ENCODE measurements at regions not wholly inside any gene's neighbourhood (a gene's known extent, or its start where the extent isn't known, plus 50 kb on each side); places are given as distances from the start of the nearest gene placed in this dataset.

DNA sequence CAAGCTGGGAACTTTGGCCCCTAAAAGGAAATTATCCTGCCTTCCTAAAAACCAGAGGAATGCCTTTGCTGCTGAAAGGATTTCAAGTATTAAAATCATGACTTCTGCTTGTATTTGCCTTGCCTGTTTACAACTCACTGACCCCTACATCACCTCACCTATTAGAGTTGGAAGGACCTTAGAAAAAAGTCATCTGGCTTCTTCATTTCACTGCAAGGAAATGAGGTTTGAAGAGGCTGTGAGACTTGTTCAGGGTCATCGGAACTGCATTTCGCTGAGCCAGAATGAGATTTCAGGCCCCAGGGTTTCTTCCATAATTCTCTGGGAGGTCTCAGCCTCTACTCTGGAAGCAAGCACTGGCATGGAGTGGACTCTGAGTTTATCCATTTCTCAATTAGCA is 304.1 kb downstream of the BUD13 start:
- H3K4me1 Mint-ChIP-seq (ENCODE audit: low read depth), result no peaks in the 10 kb centered on the region

DNA sequence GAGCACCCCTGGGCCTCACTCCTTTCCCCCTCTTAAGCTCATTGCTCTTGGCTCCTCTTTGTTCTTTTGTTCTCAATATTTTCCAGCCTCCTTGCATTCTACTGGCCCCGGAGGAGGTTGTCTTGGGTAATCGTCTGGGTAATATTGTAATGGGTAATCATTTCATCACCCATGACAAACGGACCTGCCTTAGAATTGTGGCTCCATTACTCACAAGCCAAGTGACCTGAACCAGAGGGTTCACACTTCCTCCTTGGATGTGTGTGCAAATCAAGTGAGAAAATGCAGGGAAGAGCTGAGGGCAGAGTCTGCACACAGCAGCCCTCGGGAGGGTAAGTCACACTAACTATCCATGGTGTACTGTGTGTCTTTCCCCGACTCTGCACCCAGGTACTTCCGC is 305.0 kb downstream of the BUD13 start:
- Mint-ChIP-seq H3K27me3 (peaks cover 5% of the 10 kb centered on the region), H3K27ac (no peak overlapping the region), H3K9me3 (no peaks in the 10 kb centered on the region), H3K4me1 (ENCODE audit: low read depth) (no peaks in the 10 kb centered on the region), H3K4me3 (no peak overlapping the region), H3K36me3 (ENCODE audit: low read depth) (no peaks in the 10 kb centered on the region)
- intact Hi-C loops (cut with micrococcal nuclease), result no loop called here

More for the DNA sequence above, 304.1 kb downstream of the BUD13 start:
- H3K4me3 Mint-ChIP-seq, result no peak overlapping the region
- H3K27me3 Mint-ChIP-seq, result peaks cover 6% of the 10 kb centered on the region
- intact Hi-C loops (cut with micrococcal nuclease), result no loop called here
- no peaks in the 10 kb centered on the region for H3K9me3 Mint-ChIP-seq
- H3K36me3 Mint-ChIP-seq (ENCODE audit: low read depth), result no peaks in the 10 kb centered on the region
- no peak overlapping the region for H3K27ac Mint-ChIP-seq

DNA sequence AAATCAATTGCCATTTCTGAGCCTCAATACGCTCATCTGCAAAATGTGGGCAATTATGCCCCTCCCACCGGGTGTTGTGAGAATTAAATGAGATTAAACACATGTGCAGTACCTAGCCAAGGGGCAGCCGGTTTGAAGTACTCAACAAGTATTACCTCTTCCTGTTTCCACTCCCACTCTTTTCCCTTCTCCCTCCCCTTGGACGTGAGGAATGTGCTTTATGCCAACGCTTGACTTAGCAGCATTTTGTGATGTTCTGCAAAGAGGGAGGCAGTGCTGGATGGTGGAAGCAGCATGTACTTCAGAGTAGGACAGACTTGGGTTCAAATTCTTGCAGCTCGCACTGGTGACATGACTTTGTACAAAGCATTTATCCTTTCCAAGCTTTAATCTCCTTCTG is 306.0 kb downstream of the BUD13 start:
- Mint-ChIP-seq H3K9me3 (no peaks in the 10 kb centered on the region), H3K4me3 (no peak overlapping the region), H3K4me1 (ENCODE audit: low read depth) (no peaks in the 10 kb centered on the region), H3K36me3 (ENCODE audit: low read depth) (no peaks in the 10 kb centered on the region), H3K27ac (no peak overlapping the region), H3K27me3 (peaks cover 5% of the 10 kb centered on the region)
- intact Hi-C loops (cut with micrococcal nuclease), result no loop called here

DNA sequence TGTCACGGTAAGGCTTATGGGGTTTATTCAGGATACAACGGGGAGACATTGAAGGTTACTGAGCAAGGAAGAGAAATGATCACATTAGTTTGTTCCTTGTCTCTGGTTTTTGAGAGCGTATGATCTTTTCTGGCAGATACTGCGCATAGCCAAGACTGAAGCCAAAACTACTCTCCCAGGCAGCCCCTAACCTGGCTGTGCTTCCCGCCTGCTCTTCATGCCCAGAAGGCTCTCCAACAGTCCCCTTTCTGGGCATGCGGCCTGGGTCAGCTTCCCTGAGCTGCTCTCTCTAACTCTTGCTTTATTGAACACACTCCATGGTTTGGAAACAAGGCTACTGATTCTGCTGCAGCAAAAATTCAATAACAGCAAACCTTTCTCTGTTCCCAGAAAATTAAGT is 306.6 kb downstream of the BUD13 start:
- intact Hi-C loops (cut with micrococcal nuclease), result no loop called here

DNA sequence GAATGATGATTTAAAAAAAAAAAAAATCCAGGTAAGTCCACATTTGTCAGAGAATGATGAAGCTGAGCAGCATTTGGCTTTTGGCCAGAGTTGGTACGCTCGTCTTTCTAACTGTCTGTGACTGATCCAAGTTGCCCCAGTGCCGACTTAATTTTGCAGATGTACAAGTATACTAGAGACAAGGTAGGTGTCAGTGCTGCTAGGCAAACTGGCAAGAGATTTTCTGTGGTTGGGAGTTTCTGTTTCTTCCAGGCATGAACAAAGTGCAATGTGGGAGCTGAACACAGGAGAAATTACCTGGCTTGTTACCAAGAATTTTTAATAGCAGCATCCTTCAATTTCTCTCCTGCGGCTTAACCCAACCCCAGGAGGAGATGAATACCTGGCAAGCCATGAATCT is 307.7 kb downstream of the BUD13 start:
- Mint-ChIP-seq H3K27ac (no peak overlapping the region), H3K4me3 (no peak overlapping the region), H3K36me3 (ENCODE audit: low read depth) (no peaks in the 10 kb centered on the region), H3K9me3 (no peaks in the 10 kb centered on the region), H3K4me1 (ENCODE audit: low read depth) (no peaks in the 10 kb centered on the region), H3K27me3 (peaks cover 10% of the 10 kb centered on the region)
- intact Hi-C loops (cut with micrococcal nuclease), result no loop called here

More for the DNA sequence above, 306.6 kb downstream of the BUD13 start:
- H3K36me3 Mint-ChIP-seq (ENCODE audit: low read depth), result no peaks in the 10 kb centered on the region
- peaks cover 9% of the 10 kb centered on the region for H3K27me3 Mint-ChIP-seq
- H3K4me1 Mint-ChIP-seq (ENCODE audit: low read depth), result no peaks in the 10 kb centered on the region
- H3K27ac Mint-ChIP-seq, result no peak overlapping the region
- no peaks in the 10 kb centered on the region for H3K9me3 Mint-ChIP-seq
- H3K4me3 Mint-ChIP-seq, result no peak overlapping the region

DNA sequence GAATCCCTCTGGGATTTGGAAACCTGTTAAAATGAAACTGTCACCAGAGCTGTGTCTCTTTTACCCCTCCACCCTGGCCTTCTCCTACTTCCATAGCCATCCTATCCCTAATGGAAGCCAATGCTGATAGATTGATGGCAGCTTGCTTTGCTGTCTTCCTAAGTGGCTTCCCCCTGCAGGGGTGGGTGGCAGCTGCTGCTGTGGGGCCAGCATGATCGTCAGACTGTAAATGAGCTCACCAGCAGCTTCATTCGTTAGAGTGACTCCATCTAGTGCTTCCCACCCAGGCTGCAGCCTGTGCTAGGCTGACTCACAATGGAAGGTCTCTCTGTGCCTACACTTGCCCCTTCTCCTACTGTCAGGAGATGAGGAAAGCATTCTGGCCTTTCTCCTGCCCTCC is 311.0 kb downstream of the BUD13 start:
- no peak overlapping the region for H3K27ac Mint-ChIP-seq
- H3K9me3 Mint-ChIP-seq, result no peaks in the 10 kb centered on the region
- peaks cover 13% of the 10 kb centered on the region for H3K27me3 Mint-ChIP-seq
- no peaks in the 10 kb centered on the region for H3K4me1 Mint-ChIP-seq (ENCODE audit: low read depth)
- no peaks in the 10 kb centered on the region for H3K36me3 Mint-ChIP-seq (ENCODE audit: low read depth)
- no peak overlapping the region for H3K4me3 Mint-ChIP-seq
- intact Hi-C loops (cut with micrococcal nuclease), result no loop called here

DNA sequence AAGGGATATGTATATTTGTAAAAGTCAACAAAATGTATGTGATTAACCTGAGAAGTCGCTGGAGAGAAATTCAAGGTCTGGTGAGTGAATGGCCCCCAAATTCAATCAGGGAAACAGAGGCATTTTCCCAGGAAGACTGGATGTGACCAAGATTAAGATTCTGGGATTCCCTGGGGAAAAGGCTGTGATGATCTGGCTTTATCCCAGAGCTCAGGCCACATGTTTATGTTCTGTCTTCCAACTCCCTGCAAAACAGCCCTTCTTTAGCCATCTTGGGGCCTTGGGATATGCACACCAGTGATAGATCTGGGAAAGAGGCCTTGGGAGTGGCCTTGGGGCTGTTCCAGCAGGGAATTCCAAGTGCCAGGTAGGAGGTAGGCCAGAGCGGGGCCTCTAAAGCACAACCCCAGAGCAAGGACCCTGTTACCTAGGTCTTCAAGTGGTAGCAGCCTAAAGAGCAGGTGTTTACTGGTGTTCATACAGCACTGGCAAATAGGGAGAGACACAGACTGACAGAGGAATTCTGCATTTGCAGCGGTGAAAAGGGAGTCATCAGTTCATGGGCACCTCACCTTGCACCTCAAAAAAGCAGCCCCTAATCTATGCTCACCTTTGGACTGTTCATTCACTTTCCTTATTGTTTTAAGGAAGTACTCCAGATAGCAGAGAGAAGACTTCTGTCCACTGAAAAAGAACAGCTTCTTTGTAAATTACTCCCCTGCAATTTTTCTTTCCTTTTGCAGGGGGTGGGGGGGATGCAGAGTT is 312.4 kb downstream of the BUD13 start:
- H3K4me1 Mint-ChIP-seq (ENCODE audit: low read depth), result no peaks in the 10 kb centered on the region
- intact Hi-C loops (cut with micrococcal nuclease), result no loop called here
- H3K36me3 Mint-ChIP-seq (ENCODE audit: low read depth), result no peaks in the 10 kb centered on the region
- H3K4me3 Mint-ChIP-seq, result no peak overlapping the region
- H3K27ac Mint-ChIP-seq, result no peak overlapping the region
- peaks cover 13% of the 10 kb centered on the region for H3K27me3 Mint-ChIP-seq
- no peaks in the 10 kb centered on the region for H3K9me3 Mint-ChIP-seq

DNA sequence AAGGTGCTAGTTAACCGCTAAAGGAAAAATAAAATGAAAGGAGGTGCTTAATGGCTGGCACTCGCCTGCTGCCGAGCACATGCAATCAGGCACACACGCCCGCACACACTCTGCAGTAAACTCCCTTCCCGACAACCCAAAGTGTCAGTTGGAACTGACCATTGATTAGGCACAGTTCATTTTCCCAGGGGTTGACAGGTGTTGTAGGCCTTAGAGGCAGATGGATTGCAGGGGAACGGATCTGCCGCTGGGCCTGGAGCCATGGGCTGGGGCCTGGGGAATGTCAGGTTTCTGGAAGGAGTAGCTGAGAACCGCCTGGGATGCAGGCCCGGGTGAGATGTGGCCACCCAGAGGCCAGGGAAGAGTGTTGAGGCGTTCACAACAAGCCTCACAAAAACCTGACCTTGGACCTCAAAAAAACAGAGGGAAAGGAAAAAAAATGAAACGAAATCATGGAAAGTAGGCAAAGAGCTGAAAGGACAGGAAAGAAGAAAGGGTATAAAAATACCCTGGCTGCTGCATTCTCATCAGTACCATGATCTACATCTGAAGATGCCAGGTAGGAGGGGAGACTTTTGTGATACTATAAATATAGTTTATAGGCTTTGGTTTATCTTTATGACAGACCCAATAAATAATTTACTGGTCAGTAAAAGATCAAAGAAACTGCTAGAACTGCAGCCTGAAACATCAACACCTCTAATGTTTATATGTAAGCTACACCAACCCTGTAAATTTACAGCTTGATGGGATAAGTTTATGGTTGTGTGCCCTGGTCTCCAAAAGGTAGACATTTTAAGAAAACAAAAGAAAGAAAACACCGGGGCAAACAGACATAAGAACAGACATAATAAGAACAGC is 313.4 kb downstream of the BUD13 start:
- Mint-ChIP-seq H3K27ac (no peak overlapping the region), H3K9me3 (no peaks in the 10 kb centered on the region), H3K4me1 (ENCODE audit: low read depth) (no peaks in the 10 kb centered on the region), H3K27me3 (peaks cover 13% of the 10 kb centered on the region), H3K36me3 (ENCODE audit: low read depth) (no peaks in the 10 kb centered on the region), H3K4me3 (no peak overlapping the region)
- intact Hi-C loops (cut with micrococcal nuclease), result no loop called here

DNA sequence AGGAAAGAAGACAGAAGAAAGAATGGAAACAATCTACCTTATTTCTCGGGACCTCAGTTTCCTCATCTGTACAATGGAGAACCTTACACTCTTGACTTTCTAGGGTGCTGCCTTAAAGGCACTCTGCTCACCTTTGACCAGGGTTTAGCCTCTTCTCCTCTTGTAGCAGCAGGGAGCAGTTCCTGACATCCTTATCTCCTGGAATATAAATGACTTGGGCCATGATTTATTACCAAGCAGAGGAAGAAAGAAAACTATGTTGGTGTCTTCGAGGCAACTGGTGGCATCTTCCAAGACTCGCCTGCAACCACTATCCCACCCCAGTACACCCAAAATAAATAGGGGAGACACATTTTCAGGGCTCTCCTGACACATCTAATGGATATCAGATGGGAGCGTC is 314.2 kb downstream of the BUD13 start:
- intact Hi-C loops (cut with micrococcal nuclease), result no loop called here
- no peaks in the 10 kb centered on the region for H3K4me1 Mint-ChIP-seq (ENCODE audit: low read depth)
- H3K4me3 Mint-ChIP-seq, result no peak overlapping the region
- H3K27me3 Mint-ChIP-seq, result peaks cover 13% of the 10 kb centered on the region
- H3K27ac Mint-ChIP-seq, result no peak overlapping the region
- no peaks in the 10 kb centered on the region for H3K36me3 Mint-ChIP-seq (ENCODE audit: low read depth)
- no peaks in the 10 kb centered on the region for H3K9me3 Mint-ChIP-seq

DNA sequence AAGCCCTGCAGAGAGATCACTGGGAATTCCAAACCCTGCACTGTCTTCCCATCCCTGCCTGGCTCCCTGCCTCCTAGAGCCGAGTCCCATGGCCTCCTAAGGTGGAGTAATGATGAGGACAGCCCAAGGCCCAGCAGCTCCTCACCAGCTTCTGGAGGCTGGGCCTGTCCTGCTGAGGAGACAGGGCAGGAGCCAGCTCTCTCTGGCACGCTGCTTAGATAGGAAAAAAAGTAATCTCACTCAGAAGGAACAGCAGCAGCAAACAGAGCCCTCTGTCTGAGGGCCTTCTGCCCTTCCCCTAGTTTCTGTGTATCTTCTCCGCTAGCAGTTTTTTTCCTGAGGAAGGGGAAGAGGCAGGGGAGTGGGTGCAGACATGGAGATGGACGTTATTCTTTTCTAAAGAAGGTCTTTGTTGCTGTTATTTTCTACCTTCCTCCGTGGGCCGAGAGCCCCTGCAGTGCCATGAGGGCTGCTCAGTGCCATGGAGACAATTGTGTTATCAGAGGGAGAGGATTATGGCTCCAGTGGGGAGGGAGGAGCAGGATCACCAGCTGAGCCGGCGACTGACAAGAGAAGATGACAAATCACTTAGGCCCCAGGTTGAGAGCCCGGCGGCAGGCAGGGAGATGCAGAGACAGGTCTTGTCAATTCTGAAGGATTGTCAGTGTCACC is 315.3 kb downstream of the BUD13 start:
- Mint-ChIP-seq H3K36me3 (ENCODE audit: low read depth) (no peaks in the 10 kb centered on the region), H3K27me3 (peaks cover 13% of the 10 kb centered on the region), H3K4me1 (ENCODE audit: low read depth) (no peaks in the 10 kb centered on the region), H3K9me3 (no peaks in the 10 kb centered on the region), H3K4me3 (no peak overlapping the region), H3K27ac (no peak overlapping the region)
- intact Hi-C loops (cut with micrococcal nuclease), result no loop called here

DNA sequence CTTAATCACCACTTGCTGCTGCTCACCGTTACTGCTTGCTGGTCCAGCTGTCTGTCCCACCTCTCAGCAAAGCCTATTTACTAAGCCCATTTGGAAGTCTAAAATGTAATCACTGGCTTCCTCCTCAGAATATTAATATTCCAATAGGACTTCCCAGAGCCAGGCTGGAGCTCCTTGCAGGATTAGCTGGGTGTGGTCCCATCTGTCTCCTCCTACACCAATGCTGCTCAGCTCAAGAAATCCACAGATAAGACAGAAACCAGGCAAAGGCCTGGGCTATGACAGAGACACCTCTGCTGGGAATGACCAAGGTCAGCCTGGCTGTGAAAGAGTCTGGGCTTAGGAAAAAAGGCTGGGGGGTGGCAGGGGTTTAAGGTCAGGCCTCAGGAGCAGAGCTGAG is 317.8 kb downstream of the BUD13 start:
- Mint-ChIP-seq H3K9me3 (no peaks in the 10 kb centered on the region), H3K36me3 (ENCODE audit: low read depth) (no peaks in the 10 kb centered on the region), H3K4me1 (ENCODE audit: low read depth) (no peaks in the 10 kb centered on the region), H3K4me3 (no peak overlapping the region), H3K27ac (no peak overlapping the region), H3K27me3 (peaks cover 9% of the 10 kb centered on the region)
- intact Hi-C loops (cut with micrococcal nuclease), result loop anchor here (5.0 kb wide), 1 partner anchor 237 kb away; no protein-coding TSS in a partner anchor

DNA sequence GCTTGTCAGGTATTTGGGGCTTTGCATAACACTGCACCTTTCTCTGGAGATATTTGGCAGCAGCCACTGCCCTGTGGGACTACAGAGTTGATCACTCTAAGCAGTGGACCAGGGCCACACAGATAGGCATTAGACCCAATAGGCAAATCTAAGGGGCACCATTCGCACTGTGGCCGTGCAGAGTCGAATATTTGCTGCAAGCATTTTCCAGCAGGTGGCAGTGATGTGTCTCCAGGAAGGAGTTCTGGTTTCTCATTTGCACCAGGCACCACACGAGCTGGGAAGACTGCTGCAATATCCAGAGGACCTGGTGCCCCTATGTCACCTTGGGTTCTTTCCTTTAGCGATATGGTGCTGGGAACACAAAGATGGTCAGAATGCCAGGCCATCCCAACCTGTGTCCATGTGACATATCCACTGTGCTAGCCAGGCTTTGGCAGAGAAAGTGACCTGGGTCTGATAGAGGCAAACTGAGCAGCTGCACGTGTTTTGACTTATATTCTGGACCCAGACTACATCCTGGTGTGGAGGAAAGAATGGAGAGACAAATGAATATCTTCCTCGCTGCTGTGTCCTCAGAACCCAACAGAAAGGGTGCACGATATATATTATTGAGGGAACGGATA is 318.7 kb downstream of the BUD13 start:
- H3K27me3 Mint-ChIP-seq, result peaks cover 4% of the 10 kb centered on the region
- no peak overlapping the region for H3K27ac Mint-ChIP-seq
- H3K36me3 Mint-ChIP-seq (ENCODE audit: low read depth), result no peaks in the 10 kb centered on the region
- intact Hi-C loops (cut with micrococcal nuclease), result loop anchor here (5.0 kb wide), 1 partner anchor 238 kb away; no protein-coding TSS in a partner anchor
- H3K4me1 Mint-ChIP-seq (ENCODE audit: low read depth), result no peaks in the 10 kb centered on the region
- no peaks in the 10 kb centered on the region for H3K9me3 Mint-ChIP-seq
- no peak overlapping the region for H3K4me3 Mint-ChIP-seq

DNA sequence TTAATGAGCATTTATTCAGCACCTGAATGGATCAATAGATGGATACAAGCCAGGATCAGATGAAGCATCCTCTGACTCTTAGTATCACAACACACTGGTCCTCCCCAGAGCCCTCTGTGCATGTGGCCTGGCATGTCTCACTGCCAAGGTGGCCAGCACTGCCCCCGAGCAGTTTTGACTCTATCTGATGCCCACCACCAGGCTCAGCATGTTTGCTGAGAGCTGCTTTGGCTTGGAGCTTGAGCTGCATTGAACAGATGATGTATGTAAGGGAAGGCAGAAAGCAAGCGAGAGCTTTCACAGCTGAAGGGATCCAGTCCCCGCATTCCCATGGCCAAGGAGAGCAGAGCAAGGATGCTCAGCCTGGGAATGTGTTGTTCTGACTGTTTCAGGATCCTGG is 320.3 kb downstream of the BUD13 start:
- H3K27ac Mint-ChIP-seq, result no peak overlapping the region
- intact Hi-C loops (cut with micrococcal nuclease), result loop anchor here (5.0 kb wide), 1 partner anchor 240 kb away; no protein-coding TSS in a partner anchor
- H3K9me3 Mint-ChIP-seq, result no peaks in the 10 kb centered on the region
- H3K36me3 Mint-ChIP-seq (ENCODE audit: low read depth), result no peaks in the 10 kb centered on the region
- no peak overlapping the region for H3K4me3 Mint-ChIP-seq
- peaks cover 3% of the 10 kb centered on the region for H3K27me3 Mint-ChIP-seq
- no peaks in the 10 kb centered on the region for H3K4me1 Mint-ChIP-seq (ENCODE audit: low read depth)

DNA sequence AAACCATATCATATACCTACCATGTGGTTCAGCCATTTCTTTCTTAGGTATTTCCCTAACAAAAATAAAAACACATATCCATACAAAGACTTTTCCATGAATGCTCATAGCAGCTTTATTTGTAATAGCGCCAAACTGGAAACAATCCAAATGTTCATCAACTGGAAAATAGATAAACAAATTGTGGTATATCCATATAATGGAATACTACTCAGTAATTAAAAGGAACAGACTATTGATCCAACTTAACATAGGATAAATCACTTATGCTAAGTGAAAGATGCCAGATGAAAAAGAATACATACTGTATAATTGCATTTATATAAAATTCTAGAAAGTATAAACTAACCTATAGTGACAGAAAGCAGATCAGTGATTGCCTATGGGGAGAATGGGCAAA is 323.3 kb downstream of the BUD13 start:
- no peaks in the 10 kb centered on the region for H3K9me3 Mint-ChIP-seq
- no peaks in the 10 kb centered on the region for H3K36me3 Mint-ChIP-seq (ENCODE audit: low read depth)
- no peak overlapping the region for H3K4me3 Mint-ChIP-seq
- no peaks in the 10 kb centered on the region for H3K4me1 Mint-ChIP-seq (ENCODE audit: low read depth)
- H3K27me3 Mint-ChIP-seq, result peaks cover 7% of the 10 kb centered on the region
- intact Hi-C loops (cut with micrococcal nuclease), result no loop called here
- H3K27ac Mint-ChIP-seq, result no peak overlapping the region
